Astrocyte (in vitro differentiated cells and primary cell): ENCODE measurements at regions not wholly inside any gene's neighbourhood (a gene's known extent, or its start where the extent isn't known, plus 50 kb on each side); places are given as distances from the start of the nearest gene placed in this dataset.

Experiments used
- DNase-seq: peaks from one replicate; pipeline ENCODE4 v3.0.0-alpha.2; 2010; ENCODE audit warnings: low read depth
- FAIRE-seq: peaks from 2 replicates; lab custom pipeline; 2011; peaks lifted over from hg19 to GRCh38; lab: Jason Lieb, UNC
- H2AFZ ChIP-seq: 2 replicates; pipeline ENCODE4 v1.6.0; 2012; ENCODE audit warnings: low read depth, low read length, inconsistent platforms
- H3K27ac ChIP-seq: 2 replicates; pipeline ENCODE4 v1.5.1; 2011; ENCODE audit warnings: low read depth, low read length, inconsistent platforms
- H3K27me3 ChIP-seq: 2 replicates; pipeline ENCODE4 v1.6.0; 2011; ENCODE audit warnings: low read length, inconsistent platforms; ENCODE audit not compliant: insufficient read depth
- H3K36me3 ChIP-seq: 2 replicates; pipeline ENCODE4 v1.5.1; 2011; ENCODE audit warnings: low read length, inconsistent platforms; ENCODE audit not compliant: insufficient read depth
- H3K4me1 ChIP-seq: 2 replicates; pipeline ENCODE4 v1.5.1; 2011; ENCODE audit warnings: low read length, inconsistent platforms; ENCODE audit not compliant: insufficient read depth
- H3K4me2 ChIP-seq: 2 replicates; pipeline ENCODE4 v1.6.0; 2012; ENCODE audit warnings: low read length, inconsistent platforms
- H3K4me3 ChIP-seq: 2 replicates; pipeline ENCODE4 v1.5.1; 2011; ENCODE audit warnings: low read depth, mild to moderate bottlenecking, low read length, inconsistent platforms; ENCODE audit not compliant: insufficient read depth
- H3K79me2 ChIP-seq: 2 replicates; pipeline ENCODE4 v1.6.0; 2012; ENCODE audit warnings: mild to moderate bottlenecking, low read length, inconsistent platforms; ENCODE audit not compliant: insufficient read depth
- H3K9ac ChIP-seq: 2 replicates; pipeline ENCODE4 v1.6.0; 2012; ENCODE audit warnings: mild to moderate bottlenecking, low read length, inconsistent platforms
- H3K9me3 ChIP-seq: 2 replicates; pipeline ENCODE4 v1.5.1; 2012; ENCODE audit warnings: low read depth, mild to moderate bottlenecking, low read length, inconsistent platforms; ENCODE audit not compliant: insufficient read depth
- H4K20me1 ChIP-seq: 2 replicates; pipeline ENCODE4 v1.6.0; 2012; ENCODE audit warnings: low read length, inconsistent platforms; ENCODE audit not compliant: insufficient read depth
- H3K27ac Mint-ChIP-seq: one replicate; pipeline ENCODE4 v1.8.0; 2021; ENCODE audit warnings: mild to moderate bottlenecking, mixed read lengths; ENCODE audit not compliant: unreplicated experiment
- H3K27me3 Mint-ChIP-seq: one replicate; pipeline ENCODE4 v1.8.0; 2021; ENCODE audit warnings: low read depth, mixed read lengths; ENCODE audit not compliant: unreplicated experiment
- H3K36me3 Mint-ChIP-seq: one replicate; pipeline ENCODE4 v1.8.0; 2021; ENCODE audit warnings: low read depth, mixed read lengths; ENCODE audit not compliant: unreplicated experiment
- H3K4me1 Mint-ChIP-seq: one replicate; pipeline ENCODE4 v1.8.0; 2021; ENCODE audit warnings: low read depth, mixed read lengths; ENCODE audit not compliant: unreplicated experiment
- H3K4me3 Mint-ChIP-seq: one replicate; pipeline ENCODE4 v1.8.0; 2021; ENCODE audit warnings: mild to moderate bottlenecking, moderate library complexity, mixed read lengths; ENCODE audit not compliant: unreplicated experiment
- H3K9me3 Mint-ChIP-seq: one replicate; pipeline ENCODE4 v1.8.0; 2021; ENCODE audit warnings: mild to moderate bottlenecking, mixed read lengths; ENCODE audit not compliant: unreplicated experiment
- CTCF ChIP-seq: IDR thresholded peaks from 2 replicates; pipeline ENCODE4 v1.5.1; 2011; ENCODE audit warnings: low read depth, mild to moderate bottlenecking, inconsistent platforms, low read length, moderate library complexity; ENCODE audit not compliant: insufficient read depth
- EZH2 ChIP-seq: IDR thresholded peaks from 2 replicates; pipeline ENCODE4 v1.6.1; 2012; ENCODE audit warnings: mild to moderate bottlenecking, low read length, inconsistent platforms; ENCODE audit not compliant: insufficient read depth

GRCh38 chr1:170239445-170239844 is 93.7 kb downstream of the NTMT2 start:
- Histone ChIP-seq H3K36me3 (no peaks in the 10 kb centered on the region), H3K9me3 (no peaks in the 10 kb centered on the region), H3K79me2 (no peaks in the 10 kb centered on the region), H3K27ac (no peak overlapping the region), H3K4me2 (no peak overlapping the region), H3K9ac (no peak overlapping the region), H3K4me1 (no peaks in the 10 kb centered on the region), H2AFZ (no peak overlapping the region), H4K20me1 (no peaks in the 10 kb centered on the region), H3K27me3 (no peaks in the 10 kb centered on the region), H3K4me3 (no peak overlapping the region)
- no peak overlapping the region for H3K4me3 Mint-ChIP-seq
- DNase-seq = peak; percentile 26
- TF ChIP-seq CTCF (no peak), EZH2 (no peak)
- H3K4me1 Mint-ChIP-seq = peaks cover 3% of the 10 kb centered on the region
- H3K27me3 Mint-ChIP-seq = no peaks in the 10 kb centered on the region
- H3K36me3 Mint-ChIP-seq = no peaks in the 10 kb centered on the region
- no peak overlapping the region for H3K27ac Mint-ChIP-seq
- no peaks in the 10 kb centered on the region for H3K9me3 Mint-ChIP-seq
- no peak for FAIRE-seq

- Mint-ChIP-seq H3K27me3 (no peaks in the 10 kb centered on the region), H3K4me3 (no peak overlapping the region), H3K9me3 (no peaks in the 10 kb centered on the region), H3K27ac (no peak overlapping the region), H3K36me3 (no peaks in the 10 kb centered on the region), H3K4me1 (peaks cover 3% of the 10 kb centered on the region)
- Histone ChIP-seq H3K9ac (no peak overlapping the region), H3K79me2 (no peaks in the 10 kb centered on the region), H3K9me3 (no peaks in the 10 kb centered on the region), H4K20me1 (no peaks in the 10 kb centered on the region), H3K4me1 (no peaks in the 10 kb centered on the region), H3K4me2 (no peak overlapping the region), H2AFZ (no peak overlapping the region), H3K4me3 (no peak overlapping the region), H3K27me3 (no peaks in the 10 kb centered on the region), H3K36me3 (no peaks in the 10 kb centered on the region), H3K27ac (no peak overlapping the region)
- FAIRE-seq (no peak), DNase-seq (peak; percentile 20)
- TF ChIP-seq EZH2 (no peak), CTCF (no peak)
These were observed 94.7 kb downstream of the NTMT2 start for GRCh38 chr1:170240409-170240808.

- Histone ChIP-seq H3K9ac (no peak overlapping the region), H3K9me3 (no peaks in the 10 kb centered on the region), H3K4me3 (no peak overlapping the region), H3K36me3 (no peaks in the 10 kb centered on the region), H3K79me2 (no peaks in the 10 kb centered on the region), H3K27ac (no peak overlapping the region), H3K4me1 (no peaks in the 10 kb centered on the region), H3K4me2 (no peak overlapping the region), H3K27me3 (no peaks in the 10 kb centered on the region), H2AFZ (no peak overlapping the region), H4K20me1 (no peaks in the 10 kb centered on the region)
- Mint-ChIP-seq H3K4me1 (peaks cover 3% of the 10 kb centered on the region), H3K9me3 (no peaks in the 10 kb centered on the region), H3K4me3 (no peak overlapping the region), H3K27ac (no peak overlapping the region), H3K36me3 (no peaks in the 10 kb centered on the region), H3K27me3 (no peaks in the 10 kb centered on the region)
- no peak for FAIRE-seq
- TF ChIP-seq EZH2 = no peak
- TF ChIP-seq CTCF = no peak
- no peak for DNase-seq
These were observed 95.6 kb downstream of the NTMT2 start for GRCh38 chr1:170241266-170241851.
